ENCODE measurements at regions not wholly inside any gene's neighbourhood (a gene's known extent, or its start where the extent isn't known, plus 50 kb on each side); places are given as distances from the start of the nearest gene placed in this dataset.

- no peaks in the 10 kb centered on the region for H3K36me3 Mint-ChIP-seq (ENCODE audit: insufficient read depth in 1 of 3, low read depth in 3 of 3)
- no CpG with 5 or more reads among the region's 3 CpGs for WGBS (ENCODE audit: extremely low coverage, insufficient read length, low lambda C conversion rate)
Measured at GRCh38 chr14:88940671-88941070, 116.2 kb downstream of the TTC8 start.

More at GRCh38 chr14:88940671-88941070, 116.2 kb downstream of the TTC8 start:
- no peak overlapping the region for H3K56ac ChIP-seq (ENCODE audit: insufficient read length, low read depth, low read length)
- no peaks in the 10 kb centered on the region for H4K20me1 ChIP-seq (ENCODE audit: control insufficient read depth, insufficient read depth, insufficient read length)
- Mint-ChIP-seq H3K27ac (no peak overlapping the region), H3K27me3 (ENCODE audit: low read depth) (peaks cover 13% of the 10 kb centered on the region), H3K4me1 (no peaks in the 10 kb centered on the region), H3K4me3 (no peak overlapping the region), H3K9me3 (no peaks in the 10 kb centered on the region; a peak in 1 of 5 replicates)
- no peaks in the 10 kb centered on the region for H3K79me2 ChIP-seq (ENCODE audit: insufficient read depth, low read length)
- no peak for TF ChIP-seq CTCF (conservative IDR thresholded peaks at IDR 0.05)
- no peaks in the 10 kb centered on the region for H3K4me1 ChIP-seq (ENCODE audit: insufficient read depth, low read length)
- no peak overlapping the region for H4K91ac ChIP-seq (ENCODE audit: insufficient read length, low read depth, low read length)
- H3K27ac ChIP-seq (ENCODE audit: insufficient read length, low read depth, low read length) = no peak overlapping the region
- no peaks in the 10 kb centered on the region for H3K9me3 ChIP-seq (ENCODE audit: control insufficient read depth, low read depth, low read length)
- no peak overlapping the region for H2BK20ac ChIP-seq (ENCODE audit: low read depth, low read length, poor library complexity, severe bottlenecking)
- H3K14ac ChIP-seq (ENCODE audit: insufficient read depth, low read length) = no peak overlapping the region
- H3K27me3 ChIP-seq (ENCODE audit: insufficient read depth, low read length) = no peaks in the 10 kb centered on the region
- H2BK120ac ChIP-seq (ENCODE audit: low read depth, low read length, poor library complexity, severe bottlenecking) = no peak overlapping the region
- no peak overlapping the region for H2AK5ac ChIP-seq (ENCODE audit: insufficient read length, low read length)
- H4K8ac ChIP-seq (replicated peaks; ENCODE audit: insufficient read length, low read depth, low read length) = no peak overlapping the region
- H2BK5ac ChIP-seq (ENCODE audit: insufficient read length, low read length) = no peak overlapping the region
- no peak overlapping the region for H3K4ac ChIP-seq (ENCODE audit: low read depth, low read length)
- no peak overlapping the region for H2BK12ac ChIP-seq (ENCODE audit: insufficient read length, low read depth, low read length)
- no peak overlapping the region for H3T11ph ChIP-seq (ENCODE audit: low read length)
- no peak overlapping the region for H3K23ac ChIP-seq (ENCODE audit: insufficient read length, low read depth, low read length)
- no peak overlapping the region for H3K18ac ChIP-seq (ENCODE audit: insufficient read length, low read depth, low read length)
- H3K4me2 ChIP-seq (ENCODE audit: insufficient read depth, insufficient read length, low read length) = no peak overlapping the region
- H2AFZ ChIP-seq (ENCODE audit: low read length) = no peak overlapping the region
- no peak overlapping the region for H3K9ac ChIP-seq (ENCODE audit: extremely low read depth, insufficient read length, low read length)
- no peak overlapping the region for H4K5ac ChIP-seq (ENCODE audit: insufficient read length, low read depth, low read length)
- no peaks in the 10 kb centered on the region for H3K23me2 ChIP-seq (ENCODE audit: insufficient read length, low read depth, low read length, poor library complexity, severe bottlenecking)
- H2BK15ac ChIP-seq (ENCODE audit: low read depth, low read length) = no peak overlapping the region
- no peaks in the 10 kb centered on the region for H3K79me1 ChIP-seq (ENCODE audit: insufficient read depth, low read depth, low read length, poor library complexity, severe bottlenecking)
- no peak for DNase-seq
